ENCODE measurements at regions not wholly inside any gene's neighbourhood (a gene's known extent, or its start where the extent isn't known, plus 50 kb on each side); places are given as distances from the start of the nearest gene placed in this dataset.

GRCh38 chr7:25486656-25487055, 258.4 kb upstream of the NPVF start:
- no peaks in the 10 kb centered on the region for H3K36me3 Mint-ChIP-seq
- H3K9me3 Mint-ChIP-seq, result no peaks in the 10 kb centered on the region
- TF ChIP-seq CTCF (conservative IDR thresholded peaks at IDR 0.05), result no peak

GRCh38 chr7:25493805-25494366, 265.6 kb upstream of the NPVF start:
- no peak overlapping the region for H3K4me3 Mint-ChIP-seq

More at GRCh38 chr7:25486656-25487055, 258.4 kb upstream of the NPVF start:
- Mint-ChIP-seq H3K27ac (no peak overlapping the region), H3K4me3 (no peak overlapping the region), H3K27me3 (no peaks in the 10 kb centered on the region), H3K4me1 (ENCODE audit: unreplicated experiment) (peaks cover 5% of the 10 kb centered on the region)
- no peak for DNase-seq (ENCODE audit: extremely low spot score, unreplicated experiment)

GRCh38 chr7:25494896-25495295, 266.6 kb upstream of the NPVF start:
- no peaks in the 10 kb centered on the region for H3K9me3 Mint-ChIP-seq
- H3K36me3 Mint-ChIP-seq, result no peaks in the 10 kb centered on the region
- no peak overlapping the region for H3K4me3 Mint-ChIP-seq
- no peak for DNase-seq (ENCODE audit: extremely low spot score, unreplicated experiment)
- no peaks in the 10 kb centered on the region for H3K27me3 Mint-ChIP-seq
- H3K4me1 Mint-ChIP-seq (ENCODE audit: unreplicated experiment), result peaks cover 16% of the 10 kb centered on the region
- no peak overlapping the region for H3K27ac Mint-ChIP-seq
- no peak for TF ChIP-seq CTCF (conservative IDR thresholded peaks at IDR 0.05)

More at GRCh38 chr7:25493805-25494366, 265.6 kb upstream of the NPVF start:
- H3K27me3 Mint-ChIP-seq, result no peaks in the 10 kb centered on the region
- H3K4me1 Mint-ChIP-seq (ENCODE audit: unreplicated experiment), result peaks cover 16% of the 10 kb centered on the region
- no peak for DNase-seq (ENCODE audit: extremely low spot score, unreplicated experiment)
- no peaks in the 10 kb centered on the region for H3K36me3 Mint-ChIP-seq
- no peak overlapping the region for H3K27ac Mint-ChIP-seq
- no peaks in the 10 kb centered on the region for H3K9me3 Mint-ChIP-seq
- no peak for TF ChIP-seq CTCF (conservative IDR thresholded peaks at IDR 0.05)

- no peak for TF ChIP-seq CTCF (conservative IDR thresholded peaks at IDR 0.05)
- Mint-ChIP-seq H3K36me3 (no peaks in the 10 kb centered on the region), H3K9me3 (no peaks in the 10 kb centered on the region), H3K4me1 (ENCODE audit: unreplicated experiment) (peaks cover 16% of the 10 kb centered on the region), H3K27ac (no peak overlapping the region), H3K27me3 (no peaks in the 10 kb centered on the region), H3K4me3 (no peak overlapping the region)
- DNase-seq (ENCODE audit: extremely low spot score, unreplicated experiment), result no peak
These were observed 267.3 kb upstream of the NPVF start for GRCh38 chr7:25495342-25496250.

- H3K9me3 Mint-ChIP-seq, result no peaks in the 10 kb centered on the region
- H3K4me1 Mint-ChIP-seq (ENCODE audit: unreplicated experiment), result peaks cover 16% of the 10 kb centered on the region
- no peak for DNase-seq (ENCODE audit: extremely low spot score, unreplicated experiment)
- H3K36me3 Mint-ChIP-seq, result no peaks in the 10 kb centered on the region
- peaks cover 2% of the 10 kb centered on the region for H3K27me3 Mint-ChIP-seq
- no peak overlapping the region for H3K27ac Mint-ChIP-seq
- H3K4me3 Mint-ChIP-seq, result no peak overlapping the region
- no peak for TF ChIP-seq CTCF (conservative IDR thresholded peaks at IDR 0.05)
These were observed 268.4 kb upstream of the NPVF start for GRCh38 chr7:25496476-25497368.
